C1 segment of cervical spinal cord (tissue), 14 donors: ENCODE measurements at regions not wholly inside any gene's neighbourhood (a gene's known extent, or its start where the extent isn't known, plus 50 kb on each side); places are given as distances from the start of the nearest gene placed in this dataset.

ENCODE experiments used
- DNase-seq, 14 donors: peaks; one replicate each; lab custom pipeline; 2025; lab: John Stamatoyannopoulos, UW

GRCh38 chr3:178233371-178234071, 302.7 kb upstream of the KCNMB2 start:
- DNase-seq = peak in 1 of 14 donors; percentile 90

- no peak for DNase-seq
These were observed 299.5 kb upstream of the KCNMB2 start for GRCh38 chr3:178236555-178237277.

DNA sequence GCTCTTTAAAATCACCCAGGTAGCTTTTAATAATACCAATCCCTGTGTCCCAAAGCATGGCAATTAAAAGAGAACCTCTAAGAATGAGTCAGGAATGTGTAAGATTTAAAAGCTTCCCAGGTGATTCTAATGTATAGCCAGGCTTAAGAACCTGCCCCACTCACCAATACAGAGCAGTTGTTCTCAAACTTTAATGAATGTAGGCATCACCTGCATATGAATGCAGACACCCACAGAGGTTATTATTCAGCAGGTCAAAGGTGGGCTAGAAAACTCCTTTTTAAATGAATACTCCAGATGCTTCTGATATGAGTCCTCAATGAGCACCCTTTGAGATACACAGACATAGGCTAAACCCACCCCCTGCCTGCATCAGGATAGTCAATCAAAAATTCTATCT, 298.1 kb upstream of the KCNMB2 start:
- no peak for DNase-seq

GRCh38 chr3:178244733-178245709, 291.2 kb upstream of the KCNMB2 start:
- DNase-seq = no peak

DNA sequence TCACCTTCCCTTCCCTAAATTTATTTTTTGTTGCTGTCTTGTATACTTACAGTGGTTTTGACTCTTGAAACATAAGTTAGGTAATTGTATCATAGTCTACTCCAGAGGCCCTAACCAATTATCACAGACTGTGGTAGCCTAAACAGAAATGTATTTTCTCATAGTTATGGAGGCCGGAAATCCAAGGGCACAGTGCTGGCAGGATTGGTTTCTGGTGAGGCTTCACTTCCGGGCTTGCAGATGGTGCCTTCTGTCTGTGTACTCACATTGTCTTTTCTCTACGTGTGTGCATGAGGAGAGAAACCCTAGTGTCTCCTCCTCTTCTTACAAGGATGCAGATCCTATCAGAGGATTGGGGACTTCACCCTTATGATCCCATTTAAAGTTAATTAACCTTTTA, 290.2 kb upstream of the KCNMB2 start:
- no peak for DNase-seq

DNA sequence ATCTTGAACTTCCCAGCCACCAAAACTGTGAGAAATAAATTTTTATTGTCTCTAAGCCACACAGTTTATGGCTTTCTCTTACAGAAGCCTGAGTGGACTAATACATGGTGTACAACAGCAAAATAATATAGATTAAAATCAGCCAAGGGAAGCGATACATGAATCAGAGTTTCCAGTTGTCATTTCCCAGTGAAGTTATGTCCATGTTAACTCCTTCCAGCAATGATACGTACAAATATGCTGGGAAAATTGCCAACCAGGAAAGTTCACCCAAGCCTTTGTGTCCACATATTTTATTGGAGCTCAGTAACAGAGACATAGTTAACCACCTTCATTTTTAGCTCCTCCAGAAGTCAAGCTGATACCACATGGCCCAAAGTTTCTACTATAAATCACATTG, 280.9 kb upstream of the KCNMB2 start:
- DNase-seq = no peak

DNA sequence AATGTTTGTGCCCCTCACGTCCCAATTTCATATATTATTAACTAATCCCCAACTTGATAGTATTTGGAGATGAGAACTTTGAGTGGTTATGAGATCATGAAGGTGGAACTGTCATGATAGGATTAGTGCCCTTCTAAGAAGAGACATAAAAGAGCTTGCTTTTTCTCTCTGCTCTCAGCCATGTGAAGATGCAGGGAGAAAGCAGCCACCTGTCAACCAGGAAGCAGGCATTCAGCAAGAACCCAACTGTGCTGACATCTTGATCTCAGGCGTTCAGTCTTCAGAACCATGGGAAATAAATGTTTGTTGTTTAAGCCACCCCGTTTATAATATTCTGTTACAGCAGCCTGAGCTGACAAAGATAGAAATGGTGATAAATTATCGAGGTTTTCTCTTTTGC, 278.7 kb upstream of the KCNMB2 start:
- peak in 1 of 14 donors; percentile 25 for DNase-seq

DNA sequence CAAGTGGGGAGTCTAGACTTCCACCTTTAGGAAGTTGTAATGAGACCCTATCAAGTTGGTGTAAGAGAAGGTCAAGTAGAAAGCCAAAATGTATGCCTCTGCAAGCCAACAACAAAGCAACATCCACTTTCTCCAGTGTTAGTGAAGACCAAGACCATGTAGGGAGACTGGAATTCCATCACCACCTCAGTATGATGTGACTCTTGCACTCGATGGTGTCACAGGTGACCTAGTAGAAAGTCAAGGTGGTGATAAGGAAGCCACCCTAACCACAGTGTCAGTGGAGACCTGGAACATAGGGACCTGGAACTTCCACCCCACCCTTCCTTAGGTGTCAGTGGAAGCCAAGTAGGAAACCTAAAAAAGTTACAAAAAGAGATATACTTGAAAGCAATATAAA, 278.1 kb upstream of the KCNMB2 start:
- no peak for DNase-seq

GRCh38 chr3:178259703-178260102, 276.5 kb upstream of the KCNMB2 start:
- DNase-seq = no peak

DNA sequence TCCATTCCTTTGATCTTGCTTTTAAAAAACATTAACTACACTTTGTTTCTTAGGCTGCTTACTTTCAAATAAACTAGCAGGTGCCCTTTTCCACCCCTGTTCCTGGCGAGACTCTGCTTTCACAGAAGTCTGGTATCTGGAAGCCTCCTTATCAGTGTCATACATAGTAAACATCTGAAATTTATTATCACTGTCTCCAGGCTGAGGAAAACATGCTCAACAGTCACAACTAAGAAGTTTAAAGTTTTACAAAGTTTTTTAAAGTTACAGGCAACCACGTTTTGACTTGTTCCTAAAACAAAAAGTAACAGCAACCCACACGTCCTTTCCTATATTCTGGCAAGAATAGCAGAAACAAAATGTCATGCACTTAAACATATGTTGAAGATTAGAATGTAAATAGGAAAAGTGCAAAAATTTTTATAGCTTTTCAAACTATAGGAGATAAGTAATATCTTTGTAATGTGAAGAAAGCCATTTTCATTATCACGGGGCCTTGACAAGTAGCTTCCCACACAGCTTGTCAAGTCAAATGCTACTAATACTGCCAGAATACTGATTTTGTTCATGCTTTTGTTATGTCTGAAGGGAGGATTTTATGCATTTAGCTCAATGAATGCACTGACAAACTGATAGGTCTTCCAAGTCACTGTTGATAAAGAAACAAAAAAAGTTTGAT, 275.2 kb upstream of the KCNMB2 start:
- DNase-seq = no peak

GRCh38 chr3:178263236-178263916, 272.9 kb upstream of the KCNMB2 start:
- no peak for DNase-seq

DNA sequence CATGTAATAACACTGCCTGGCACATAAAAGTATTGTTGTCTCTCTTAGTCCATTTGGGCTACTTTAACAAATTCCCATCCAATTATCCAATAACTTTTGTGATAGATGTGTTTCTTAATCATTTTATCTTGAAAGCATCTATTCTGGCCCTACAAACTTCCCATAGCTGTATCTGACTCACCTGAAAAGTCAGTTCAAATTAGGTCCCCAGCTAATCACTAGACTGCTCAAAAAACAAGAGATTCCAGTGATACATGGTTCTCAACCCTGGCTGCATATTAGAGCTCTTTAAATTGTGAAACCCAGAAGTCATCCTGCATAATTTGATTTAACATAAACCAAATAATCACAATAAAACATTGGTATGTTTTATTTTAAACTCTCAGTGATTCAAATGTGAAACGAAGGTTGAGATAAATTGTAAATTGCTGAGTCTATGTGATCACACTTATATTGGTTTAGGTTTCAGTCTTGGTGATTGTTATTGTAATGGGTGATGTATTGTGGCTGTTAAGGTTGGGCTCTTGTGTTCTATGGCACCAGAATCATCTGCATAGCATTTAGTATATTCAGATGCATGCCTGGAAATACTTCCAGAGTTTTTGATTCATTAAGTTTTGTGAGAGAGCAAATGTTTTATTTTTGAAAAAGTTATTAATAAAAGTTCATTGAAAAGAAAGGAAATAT, 268.9 kb upstream of the KCNMB2 start:
- DNase-seq = no peak

DNA sequence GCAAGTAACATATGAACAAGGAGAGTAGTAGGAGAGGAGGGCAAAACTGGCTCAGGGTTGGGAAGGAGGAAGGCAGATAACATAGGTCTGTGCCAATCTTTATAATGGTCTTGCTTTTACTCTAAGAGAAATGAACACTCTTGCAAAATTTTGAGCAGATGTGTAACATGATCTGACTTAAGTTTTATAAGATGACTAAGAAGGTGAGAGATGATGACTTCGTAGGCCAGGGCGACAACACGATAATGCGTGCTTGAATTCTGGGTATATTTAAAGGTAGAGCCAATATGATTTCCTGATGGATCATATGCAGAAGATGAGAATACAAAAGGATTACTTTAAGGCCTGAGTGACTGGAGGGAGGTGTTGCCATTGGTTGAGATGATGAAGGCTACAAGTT, 265.4 kb upstream of the KCNMB2 start:
- DNase-seq = no peak

- DNase-seq = no peak
These were observed 264.4 kb upstream of the KCNMB2 start for GRCh38 chr3:178271740-178272387.

DNA sequence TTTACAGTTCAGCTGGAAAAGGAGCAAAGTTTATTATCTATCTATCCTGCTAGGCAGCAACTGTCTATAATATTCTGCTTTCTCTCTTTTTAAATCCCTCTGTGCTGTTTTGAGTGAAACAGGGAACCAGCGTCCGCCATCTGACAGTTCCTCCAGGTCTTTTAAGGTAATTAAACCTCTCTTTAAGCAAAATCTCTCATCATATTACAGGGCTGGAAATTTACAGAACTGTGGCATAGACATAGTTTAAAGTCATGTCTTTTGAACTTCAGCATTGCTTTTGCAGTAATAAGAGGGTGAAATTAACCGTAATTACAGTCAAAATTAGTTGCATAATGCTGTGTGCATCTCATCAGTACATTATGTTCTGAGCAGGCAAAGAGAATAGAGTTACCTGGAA, 263.4 kb upstream of the KCNMB2 start:
- no peak for DNase-seq

GRCh38 chr3:178274711-178275110, 261.5 kb upstream of the KCNMB2 start:
- DNase-seq = no peak

GRCh38 chr3:178275311-178275710, 260.9 kb upstream of the KCNMB2 start:
- no peak for DNase-seq

DNA sequence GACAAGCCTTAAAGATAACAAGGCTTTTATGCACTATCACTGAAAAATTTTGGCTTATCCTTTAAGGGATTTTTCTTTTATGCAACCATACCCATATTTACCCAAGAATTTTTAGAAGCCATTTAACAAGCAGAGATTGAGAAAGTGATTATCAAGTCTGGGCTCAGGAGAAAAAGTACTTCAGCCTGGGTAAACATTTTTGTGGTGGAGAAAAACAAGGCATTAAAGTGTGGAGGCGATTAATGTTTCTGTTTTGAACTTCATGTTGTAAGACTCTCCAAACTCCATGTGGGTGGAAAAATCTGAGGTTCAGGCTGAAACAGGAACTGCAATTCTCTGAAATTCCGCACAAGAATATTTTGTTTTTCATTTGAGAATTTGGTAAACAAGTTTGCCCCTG, 260.4 kb upstream of the KCNMB2 start:
- DNase-seq = no peak

DNA sequence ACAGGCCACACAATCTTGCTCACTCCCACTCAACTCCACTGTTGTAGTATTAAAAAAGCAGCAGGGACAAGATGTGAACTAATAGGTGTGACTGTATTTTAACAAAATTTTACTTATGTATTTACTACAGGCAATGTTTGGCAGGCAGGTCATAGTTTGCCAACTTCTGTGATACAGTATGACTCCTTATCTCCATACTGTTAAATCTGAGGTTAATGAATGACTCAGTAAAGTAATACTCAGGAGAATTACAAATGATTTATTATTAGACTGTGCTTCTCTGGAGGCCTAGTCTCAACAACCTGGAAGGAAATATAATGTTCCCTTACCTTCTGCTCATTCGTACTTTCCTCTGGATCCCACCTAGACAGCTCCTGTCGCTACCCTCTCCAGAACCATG, 258.6 kb upstream of the KCNMB2 start:
- no peak for DNase-seq

GRCh38 chr3:178283561-178283960, 252.7 kb upstream of the KCNMB2 start:
- no peak for DNase-seq
